T-cell (primary cell): ENCODE measurements at regions not wholly inside any gene's neighbourhood (a gene's known extent, or its start where the extent isn't known, plus 50 kb on each side); places are given as distances from the start of the nearest gene placed in this dataset.

Source experiments
- ATAC-seq, 4 experiments: fragments of 200-7000 bp in 3 of 4; fragments of 150-1000 bp in 1 of 4; cut with Tn5 transposase; replicated peaks in 1 of 4; 1 replicate in 3 of 4; 2 replicates in 1 of 4; pipeline ENCODE4 v1.10.0; 2021; ENCODE audit warnings: moderate library complexity in 3 of 4, mild to moderate bottlenecking in 2 of 4, moderate number of reproducible peaks in 1 of 4
- CTCF ChIA-PET, 2 donors: fragments of 300-600 bp; sonication (Branson Sonifier 250); formaldehyde crosslinking; loops; one replicate each; lab custom pipeline; 2022; ENCODE audit warnings: antibody characterized with exemption in 2 of 2; lab: Charles Lee
- POLR2A ChIA-PET, 2 donors: fragments of 300-600 bp; sonication (Branson Sonifier 250); formaldehyde crosslinking; loops; one replicate each; lab custom pipeline; 2022; ENCODE audit warnings: antibody characterized with exemption in 2 of 2; lab: Charles Lee
- DNase-seq, 35 experiments: peaks; one replicate each; pipeline versions ENCODE4 v3.0.0 to v3.0.0-alpha.2; 2013 to 2023
- H3K27ac ChIP-seq: one replicate; pipeline ENCODE4 v1.5.1; 2013; ENCODE audit warnings: low read length
- H3K27me3 ChIP-seq, 2 experiments: replicated peaks in 1 of 2; 1 replicate in 1 of 2; 2 replicates in 1 of 2; pipeline versions ENCODE4 v1.6.1 to v1.7.0; 2013; ENCODE audit warnings: low read length in 1 of 2, mixed read lengths in 1 of 2; ENCODE audit not compliant: control insufficient read depth in 2 of 2, insufficient read depth in 2 of 2; ENCODE audit errors: extremely low read depth in 1 of 2
- H3K36me3 ChIP-seq, 2 donors: 1 replicate in 1 of 2; 2 replicates in 1 of 2; pipeline versions ENCODE4 v1.6.1 to v1.7.0; 2013; ENCODE audit warnings: low read length in 1 of 2; ENCODE audit not compliant: control insufficient read depth in 2 of 2, insufficient read depth in 1 of 2; ENCODE audit errors: extremely low read depth in 1 of 2
- H3K4me1 ChIP-seq, 2 experiments: 1 replicate in 1 of 2; 2 replicates in 1 of 2; pipeline versions ENCODE4 v1.6.1 to v1.7.0; 2013; ENCODE audit warnings: low read length in 2 of 2, mixed read lengths in 1 of 2; ENCODE audit not compliant: insufficient read depth in 2 of 2, control insufficient read depth in 1 of 2; ENCODE audit errors: extremely low read depth in 1 of 2
- H3K4me3 ChIP-seq, 2 donors: 1 replicate in 1 of 2; 2 replicates in 1 of 2; pipeline versions ENCODE4 v1.5.1 to v1.7.0; 2013; ENCODE audit warnings: mild to moderate bottlenecking in 2 of 2, low read length in 1 of 2, moderate library complexity in 1 of 2; ENCODE audit not compliant: control insufficient read depth in 1 of 2; ENCODE audit errors: extremely low read depth in 1 of 2
- H3K9me3 ChIP-seq: 2 replicates; pipeline ENCODE4 v1.7.0; 2013
- H3K27ac Mint-ChIP-seq, 2 donors: one replicate each; pipeline ENCODE4 v1.8.0; 2020 to 2021; ENCODE audit warnings: mild to moderate bottlenecking in 2 of 2, mixed read lengths in 2 of 2
- H3K27me3 Mint-ChIP-seq, 2 donors: one replicate each; pipeline ENCODE4 v1.8.0; 2021 to 2022; ENCODE audit warnings: mixed read lengths in 2 of 2
- H3K36me3 Mint-ChIP-seq: one replicate; pipeline ENCODE4 v1.8.0; 2021; ENCODE audit warnings: mixed read lengths
- H3K4me1 Mint-ChIP-seq, 3 donors: one replicate each; pipeline ENCODE4 v1.8.0; 2020 to 2022; ENCODE audit warnings: mixed read lengths in 3 of 3, mild to moderate bottlenecking in 1 of 3
- H3K4me3 Mint-ChIP-seq, 3 donors: one replicate each; pipeline ENCODE4 v1.8.0; 2020 to 2022; ENCODE audit warnings: mild to moderate bottlenecking in 3 of 3, mixed read lengths in 3 of 3, moderate library complexity in 3 of 3
- H3K9me3 Mint-ChIP-seq, 3 donors: one replicate each; pipeline ENCODE4 v1.8.0; 2020 to 2022; ENCODE audit warnings: mixed read lengths in 3 of 3
- WGBS: methylation state at CpG from one replicate; pipeline ENCODE4 v1.1.5; 2013; ENCODE audit warnings: missing lambda C conversion rate; ENCODE audit not compliant: insufficient coverage; 5-methylcytosine and 5-hydroxymethylcytosine counted together

DNA sequence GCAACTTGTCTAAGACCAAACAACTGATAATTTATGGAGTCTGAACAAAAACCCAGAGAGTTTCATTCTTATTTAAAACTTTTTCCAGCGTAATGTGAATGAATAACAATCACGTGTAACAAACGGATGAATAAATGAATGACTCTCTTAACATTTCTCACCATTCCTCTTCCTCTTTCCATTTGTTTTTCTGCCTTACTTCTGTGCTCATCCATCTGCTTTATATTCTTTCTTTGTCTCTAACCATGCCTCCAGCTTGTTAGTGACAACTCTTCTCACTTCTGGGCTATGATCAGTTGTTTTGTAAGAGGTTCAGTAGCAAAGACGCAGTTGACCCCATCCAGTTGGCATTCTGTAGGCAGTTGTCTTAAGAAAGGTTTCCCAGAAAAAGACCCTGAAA is 133.7 kb upstream of the MB21D2 start:
- Histone ChIP-seq H3K4me3 (no peak overlapping the region), H3K36me3 (no peaks in the 10 kb centered on the region), H3K27me3 (no peaks in the 10 kb centered on the region), H3K9me3 (no peaks in the 10 kb centered on the region), H3K4me1 (no peaks in the 10 kb centered on the region), H3K27ac (no peak overlapping the region)
- CTCF ChIA-PET = no interaction called here
- no peak overlapping the region for H3K27ac Mint-ChIP-seq
- no peaks in the 10 kb centered on the region for H3K36me3 Mint-ChIP-seq
- ATAC-seq = no peak
- 91% methylated on average over 4 of the region's 4 CpGs for WGBS
- no peaks in the 10 kb centered on the region for H3K4me1 Mint-ChIP-seq
- H3K9me3 Mint-ChIP-seq = no peaks in the 10 kb centered on the region
- POLR2A ChIA-PET = no interaction called here
- peaks cover 0 to 3% of the 10 kb centered on the region in 2 donors for H3K27me3 Mint-ChIP-seq
- no peak for DNase-seq
- H3K4me3 Mint-ChIP-seq = no peak overlapping the region

DNA sequence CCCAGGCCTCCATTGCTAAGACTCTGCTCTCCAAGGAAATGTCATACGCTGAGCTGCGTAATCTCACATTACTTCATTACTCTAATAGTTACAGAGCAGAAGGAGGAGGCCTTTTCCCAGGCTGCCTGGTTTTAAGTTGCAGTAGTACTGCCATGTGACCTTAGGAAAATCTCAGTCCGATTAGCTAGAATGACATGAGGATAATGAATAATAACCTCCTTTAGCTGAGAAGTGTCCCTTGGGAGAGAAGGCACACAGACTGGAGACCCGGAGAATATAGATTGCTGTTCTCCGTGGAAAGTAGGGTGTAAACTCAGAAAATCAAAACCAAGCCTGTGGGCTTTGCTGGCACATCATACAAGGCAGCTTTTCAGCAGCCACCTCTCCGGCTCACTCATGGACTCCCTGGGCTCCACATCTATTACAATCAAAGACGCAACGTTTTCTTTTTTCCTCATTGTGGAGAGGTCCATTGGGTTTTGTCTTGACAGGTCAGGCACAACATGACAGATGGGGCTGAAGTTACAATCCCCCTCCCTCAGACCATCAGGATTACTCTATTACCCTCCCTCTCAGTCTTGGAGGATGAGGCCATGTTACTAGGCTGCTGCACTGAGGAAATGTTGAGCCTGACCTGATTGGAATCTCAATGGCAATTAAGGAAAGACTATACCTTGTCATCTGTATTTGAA is 134.8 kb upstream of the MB21D2 start:
- Histone ChIP-seq H3K4me3 (no peak overlapping the region), H3K9me3 (no peaks in the 10 kb centered on the region), H3K27ac (no peak overlapping the region), H3K27me3 (no peaks in the 10 kb centered on the region), H3K4me1 (no peaks in the 10 kb centered on the region), H3K36me3 (no peaks in the 10 kb centered on the region)
- no peak for DNase-seq
- Mint-ChIP-seq H3K27me3 (peaks cover 3 to 4% of the 10 kb centered on the region in 2 donors), H3K27ac (no peak overlapping the region), H3K9me3 (no peaks in the 10 kb centered on the region), H3K4me1 (no peaks in the 10 kb centered on the region), H3K4me3 (no peak overlapping the region), H3K36me3 (no peaks in the 10 kb centered on the region)
- no peak for ATAC-seq
- ChIA-PET POLR2A (no interaction called here), CTCF (interaction anchor here in 1 of 2 donors (0.7 kb wide), 1 partner anchor 240 kb away, joined by 3 read pairs; no protein-coding TSS in a partner anchor)
- 95% methylated on average over 4 of the region's 8 CpGs for WGBS

DNA sequence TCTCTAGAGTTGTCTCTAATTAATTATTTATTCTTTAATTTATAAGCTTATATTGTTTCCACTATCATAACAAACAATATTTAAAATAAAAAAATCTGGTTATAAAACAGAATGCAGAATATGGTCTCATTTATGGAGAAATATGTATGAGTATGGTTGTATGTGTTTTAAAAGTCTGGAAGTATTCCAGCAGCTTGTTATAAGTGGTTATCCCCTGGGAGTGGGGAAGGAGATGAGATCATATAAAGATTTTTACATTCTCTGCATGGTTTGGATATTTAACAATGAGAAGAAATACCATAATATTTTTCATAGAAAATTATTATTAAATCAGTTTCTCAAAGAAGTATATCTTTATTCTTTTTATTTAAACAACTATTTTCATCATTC is 135.4 kb upstream of the MB21D2 start:
- Histone ChIP-seq H3K9me3 (no peaks in the 10 kb centered on the region), H3K4me1 (no peaks in the 10 kb centered on the region), H3K27me3 (no peaks in the 10 kb centered on the region), H3K36me3 (no peaks in the 10 kb centered on the region), H3K4me3 (no peak overlapping the region), H3K27ac (no peak overlapping the region)
- H3K4me1 Mint-ChIP-seq = no peaks in the 10 kb centered on the region
- ChIA-PET POLR2A (no interaction called here), CTCF (interaction anchor here in 1 of 2 donors (0.7 kb wide), 1 partner anchor 240 kb away, joined by 3 read pairs; no protein-coding TSS in a partner anchor)
- H3K4me3 Mint-ChIP-seq = no peak overlapping the region
- no peaks in the 10 kb centered on the region for H3K9me3 Mint-ChIP-seq
- no peak for DNase-seq
- no peaks in the 10 kb centered on the region for H3K36me3 Mint-ChIP-seq
- ATAC-seq = no peak
- no peak overlapping the region for H3K27ac Mint-ChIP-seq
- peaks cover 4 to 8% of the 10 kb centered on the region in 2 donors for H3K27me3 Mint-ChIP-seq

DNA sequence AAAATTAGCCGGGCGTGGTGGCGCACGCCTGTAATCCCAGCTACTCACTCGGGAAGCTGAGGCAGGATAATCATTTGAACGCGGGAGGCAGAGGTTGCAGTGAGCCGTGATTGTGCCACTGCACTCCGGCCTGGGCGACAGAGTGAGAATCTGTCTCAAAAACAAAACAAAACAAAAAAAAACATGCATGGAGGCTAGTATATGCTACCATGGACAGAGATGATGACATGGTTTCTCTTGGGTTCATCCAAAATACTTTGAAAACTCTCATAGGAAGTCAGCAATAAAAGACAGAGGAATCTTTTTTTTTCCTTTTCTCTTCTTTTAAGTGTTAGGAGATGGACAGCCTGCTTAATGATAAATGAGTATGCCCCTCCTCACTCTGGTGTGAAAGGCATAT is 137.7 kb upstream of the MB21D2 start:
- Mint-ChIP-seq H3K4me1 (no peaks in the 10 kb centered on the region), H3K9me3 (no peaks in the 10 kb centered on the region), H3K36me3 (no peaks in the 10 kb centered on the region), H3K27me3 (peaks cover 4 to 6% of the 10 kb centered on the region in 2 donors), H3K4me3 (no peak overlapping the region), H3K27ac (no peak overlapping the region)
- no peak overlapping the region for H3K4me3 ChIP-seq
- peaks cover 0 to 2% of the 10 kb centered on the region in 2 experiments for H3K27me3 ChIP-seq
- ChIA-PET CTCF (no interaction called here), POLR2A (no interaction called here)
- H3K27ac ChIP-seq = no peak overlapping the region
- H3K9me3 ChIP-seq = no peaks in the 10 kb centered on the region
- H3K4me1 ChIP-seq = no peaks in the 10 kb centered on the region
- no peak for DNase-seq
- no peak for ATAC-seq
- 78% methylated on average over 6 of the region's 10 CpGs for WGBS
- H3K36me3 ChIP-seq = no peaks in the 10 kb centered on the region

DNA sequence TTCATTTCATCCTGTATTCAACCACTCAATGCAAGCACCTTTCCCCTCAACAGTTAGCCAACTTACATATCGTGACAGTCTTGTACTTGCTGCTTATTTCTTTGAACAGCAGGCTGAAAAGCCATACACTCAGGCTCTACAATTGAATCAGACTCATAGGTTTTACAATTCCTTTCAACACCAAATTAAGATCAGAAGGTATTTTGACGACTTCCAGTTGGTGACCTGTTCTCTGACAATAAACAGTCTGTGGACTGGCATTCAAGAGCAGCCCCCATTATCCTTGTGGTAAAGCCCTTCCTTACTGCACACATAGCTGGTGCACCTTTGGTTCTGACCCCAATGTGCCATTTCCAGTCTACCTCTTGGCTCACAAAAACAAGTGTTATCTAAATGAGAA is 140.0 kb upstream of the MB21D2 start:
- no peaks in the 10 kb centered on the region for H3K36me3 Mint-ChIP-seq
- H3K4me3 Mint-ChIP-seq = no peak overlapping the region
- no peak overlapping the region for H3K27ac ChIP-seq
- H3K9me3 Mint-ChIP-seq = no peaks in the 10 kb centered on the region
- no peaks in the 10 kb centered on the region for H3K4me1 ChIP-seq
- 42% methylated on average over 1 of the region's 2 CpGs for WGBS
- peaks cover 0 to 2% of the 10 kb centered on the region in 2 experiments for H3K27me3 ChIP-seq
- no peak overlapping the region for H3K4me3 ChIP-seq
- CTCF ChIA-PET = no interaction called here
- no peaks in the 10 kb centered on the region for H3K9me3 ChIP-seq
- POLR2A ChIA-PET = no interaction called here
- H3K4me1 Mint-ChIP-seq = no peaks in the 10 kb centered on the region
- DNase-seq = no peak
- H3K27me3 Mint-ChIP-seq = peaks cover 4 to 6% of the 10 kb centered on the region in 2 donors
- no peak for ATAC-seq
- H3K27ac Mint-ChIP-seq = no peak overlapping the region
- no peaks in the 10 kb centered on the region for H3K36me3 ChIP-seq

DNA sequence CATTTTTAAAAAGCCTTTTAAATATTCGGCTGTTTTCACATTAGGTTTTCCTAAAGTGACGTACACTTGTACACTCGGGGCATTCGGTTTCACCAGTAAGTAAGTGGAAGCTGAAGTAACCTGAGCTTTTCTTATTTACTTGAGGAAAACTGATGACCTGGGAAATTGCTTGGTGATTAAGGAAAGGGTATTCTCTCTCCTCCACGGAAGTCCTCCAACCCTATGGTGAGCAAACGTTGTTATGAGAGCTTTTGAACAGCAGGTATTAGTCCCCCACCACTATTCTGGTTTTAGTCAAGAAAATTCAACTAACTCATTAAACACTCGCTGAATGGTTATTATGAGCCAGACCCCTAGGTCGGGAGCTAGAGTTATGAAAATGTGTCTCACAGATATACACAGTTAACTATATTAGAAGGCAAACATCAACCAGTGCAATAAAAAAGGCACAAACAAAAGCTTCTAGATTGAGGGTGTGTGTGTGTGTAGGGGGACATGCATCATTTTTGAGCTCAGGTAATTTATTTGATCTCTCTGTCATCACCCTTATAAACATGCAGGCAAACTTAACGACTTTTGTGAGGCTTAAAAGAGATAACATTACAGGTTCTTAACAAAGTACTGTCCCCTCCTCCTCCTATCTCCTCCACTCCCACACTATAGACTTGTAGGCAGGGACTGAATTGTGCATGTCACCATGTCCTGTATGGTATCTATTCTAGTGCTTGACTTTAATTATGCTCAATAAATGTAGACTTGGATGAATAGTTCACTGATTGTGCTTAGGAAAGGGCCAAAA is 143.3 kb upstream of the MB21D2 start:
- Mint-ChIP-seq H3K4me1 (no peaks in the 10 kb centered on the region), H3K9me3 (no peaks in the 10 kb centered on the region), H3K4me3 (no peak overlapping the region), H3K27ac (no peak overlapping the region), H3K36me3 (no peaks in the 10 kb centered on the region), H3K27me3 (peaks cover 4 to 13% of the 10 kb centered on the region in 2 donors)
- Histone ChIP-seq H3K4me1 (no peaks in the 10 kb centered on the region), H3K9me3 (no peaks in the 10 kb centered on the region), H3K4me3 (no peak overlapping the region), H3K27ac (no peak overlapping the region), H3K27me3 (peaks cover 0 to 2% of the 10 kb centered on the region in 2 experiments), H3K36me3 (no peaks in the 10 kb centered on the region)
- CTCF ChIA-PET = no interaction called here
- POLR2A ChIA-PET = no interaction called here
- no peak for ATAC-seq
- no peak for DNase-seq
- WGBS = no CpG with 5 or more reads among the region's 9 CpGs
